GM19328 (cell line): ENCODE measurements at regions not wholly inside any gene's neighbourhood (a gene's known extent, or its start where the extent isn't known, plus 50 kb on each side); places are given as distances from the start of the nearest gene placed in this dataset.

ENCODE experiments used
- ATAC-seq: cut with Tn5 transposase; IDR thresholded peaks from one replicate; pipeline ENCODE4 v1.9.1; 2021; ENCODE audit warnings: mild to moderate bottlenecking, moderate library complexity; ENCODE audit not compliant: unreplicated experiment

DNA sequence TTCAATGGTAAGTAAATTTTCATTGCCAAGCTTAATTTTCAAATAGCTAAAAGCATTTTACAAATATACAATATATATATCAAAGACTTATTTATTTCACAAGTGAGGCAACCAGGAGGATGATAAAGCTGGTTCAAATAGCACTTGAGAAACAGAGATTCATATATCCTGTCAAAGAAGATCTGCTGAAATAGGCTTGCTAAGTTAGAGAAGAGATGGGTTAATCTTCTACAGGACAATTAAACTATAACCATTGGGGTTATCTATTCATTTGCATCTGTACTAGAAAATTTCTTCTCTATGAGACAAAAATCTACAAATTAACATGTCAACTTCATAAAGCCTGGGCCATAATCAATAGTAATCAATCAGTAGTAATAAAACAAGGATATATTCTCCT lies 637.7 kb upstream of the UBE2E2 start:
- no peak for ATAC-seq

- no peak for ATAC-seq
Measured at GRCh38 chr3:22568285-22568684, 634.8 kb upstream of the UBE2E2 start.

DNA sequence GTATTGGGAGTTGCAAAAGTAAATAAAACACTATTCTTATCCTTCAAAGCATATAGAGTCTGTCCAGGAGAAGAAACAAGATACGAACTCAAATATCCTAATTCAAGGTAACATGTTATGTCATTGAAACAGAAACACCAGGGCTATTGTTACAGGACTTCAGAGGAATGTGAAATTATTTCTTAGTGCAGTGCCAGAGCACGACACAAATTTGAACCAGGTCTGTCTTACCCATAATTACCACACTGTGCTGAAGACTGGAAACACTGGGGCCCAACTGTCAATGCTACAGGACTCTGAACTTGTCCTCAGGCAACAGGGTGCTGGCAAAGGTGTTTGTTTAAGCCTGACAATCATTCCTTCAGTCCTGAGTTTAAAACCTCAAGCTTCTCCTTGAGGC lies 633.6 kb upstream of the UBE2E2 start:
- no peak for ATAC-seq

GRCh38 chr3:22581007-22581406 lies 622.1 kb upstream of the UBE2E2 start:
- no peak for ATAC-seq

DNA sequence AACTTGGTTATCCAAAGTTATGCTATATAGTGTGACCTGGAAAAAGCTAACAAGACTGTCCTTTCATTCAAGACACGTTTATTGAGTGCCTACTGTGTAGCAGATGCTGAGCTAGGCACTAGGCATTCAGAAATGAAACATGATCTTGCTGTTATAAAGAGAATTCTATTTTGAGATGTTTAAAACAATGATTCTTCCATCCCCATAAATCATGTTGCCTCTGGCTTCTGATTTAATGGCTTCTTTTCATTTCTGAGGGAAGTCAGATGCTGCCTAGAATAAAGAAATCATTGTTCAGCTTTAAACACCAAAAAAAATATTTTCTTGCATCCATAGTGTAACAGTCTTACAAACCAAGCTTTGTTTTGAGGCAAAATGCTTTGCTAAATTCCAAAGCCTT lies 620.9 kb upstream of the UBE2E2 start:
- no peak for ATAC-seq

- ATAC-seq = no peak
Measured at GRCh38 chr3:22585504-22585903, 617.6 kb upstream of the UBE2E2 start.

DNA sequence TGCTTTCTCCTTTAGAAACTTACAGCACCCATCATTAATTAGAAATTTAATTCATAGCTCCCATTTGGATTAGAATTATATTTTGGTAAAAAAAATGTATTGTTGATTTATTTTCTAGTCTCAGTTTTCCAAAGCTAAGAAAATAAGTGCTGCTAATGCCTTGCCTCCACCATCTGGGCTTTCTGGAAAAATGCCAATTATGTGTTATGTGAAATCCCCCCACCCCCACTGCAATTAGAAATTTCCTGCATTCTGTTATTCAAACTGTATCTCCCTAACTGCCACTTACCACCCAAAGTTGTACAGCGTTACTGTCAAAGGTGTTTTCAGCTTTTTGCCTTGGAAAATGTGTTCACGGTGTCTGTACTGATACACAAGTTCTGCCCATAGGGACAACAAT lies 617.2 kb upstream of the UBE2E2 start:
- ATAC-seq = no peak

- no peak for ATAC-seq
Measured at GRCh38 chr3:22587446-22587845, 615.7 kb upstream of the UBE2E2 start.

- no peak for ATAC-seq
Measured at GRCh38 chr3:22593638-22594037, 609.5 kb upstream of the UBE2E2 start.

DNA sequence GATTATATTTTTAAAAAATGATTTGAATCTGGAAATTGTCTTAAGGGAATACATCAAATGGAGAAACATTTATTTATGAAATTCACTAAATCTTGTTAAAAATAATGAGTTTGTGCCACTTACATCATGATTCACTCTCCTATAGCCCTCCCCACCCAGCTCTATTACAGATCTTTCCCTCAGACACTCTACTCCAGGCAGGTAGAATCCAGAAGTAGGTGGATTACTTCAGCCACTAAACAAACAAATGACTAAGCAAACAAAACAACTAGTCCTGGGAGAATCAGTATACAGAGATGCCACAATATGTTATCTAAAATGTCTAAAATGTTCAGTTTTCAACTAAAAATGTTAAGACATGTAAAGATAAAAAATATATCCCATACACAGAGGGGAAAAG lies 608.1 kb upstream of the UBE2E2 start:
- no peak for ATAC-seq

- ATAC-seq = no peak
Measured at GRCh38 chr3:22606461-22606860, 596.7 kb upstream of the UBE2E2 start.

- ATAC-seq = no peak
Measured at GRCh38 chr3:22606938-22607337, 596.2 kb upstream of the UBE2E2 start.

DNA sequence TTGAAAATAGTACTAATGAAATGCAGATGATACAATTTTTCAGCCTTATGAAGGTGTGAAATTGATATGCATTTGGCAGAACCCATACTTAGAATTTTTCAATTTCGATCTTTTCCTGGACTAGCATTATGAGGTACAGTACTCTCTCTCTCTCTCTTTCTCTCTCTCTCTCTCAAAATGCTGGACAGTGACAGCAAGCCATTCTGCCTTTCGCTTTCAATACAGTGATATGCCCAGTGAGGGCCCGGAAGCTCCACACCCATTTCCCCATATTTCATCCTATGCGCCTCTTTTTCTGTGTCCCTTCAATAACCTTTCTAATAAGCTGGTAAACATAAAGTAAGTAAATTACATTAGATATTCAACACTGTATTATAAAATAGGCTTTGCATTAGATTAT lies 595.0 kb upstream of the UBE2E2 start:
- ATAC-seq = no peak

- ATAC-seq = no peak
Measured at GRCh38 chr3:22608721-22609120, 594.4 kb upstream of the UBE2E2 start.

DNA sequence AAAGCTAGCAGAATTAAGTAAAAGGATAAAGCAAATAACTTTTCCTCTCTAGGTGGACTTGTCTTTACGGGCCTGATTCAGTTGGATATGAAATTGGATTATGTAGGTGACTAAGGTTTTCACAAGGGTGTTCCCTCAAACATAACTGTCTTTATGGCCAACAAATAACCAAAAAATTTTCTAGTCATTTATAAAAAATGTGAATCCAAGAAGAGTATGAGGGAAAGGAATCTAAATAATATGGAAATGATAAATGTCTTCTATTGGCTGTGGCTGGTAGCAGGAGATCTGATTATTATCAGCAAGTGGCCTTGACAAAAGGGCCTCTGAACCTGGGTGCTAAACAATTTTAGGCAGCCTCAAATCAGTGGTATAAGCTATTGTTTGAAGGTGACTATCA lies 594.0 kb upstream of the UBE2E2 start:
- no peak for ATAC-seq

- no peak for ATAC-seq
Measured at GRCh38 chr3:22612927-22613326, 590.2 kb upstream of the UBE2E2 start.

DNA sequence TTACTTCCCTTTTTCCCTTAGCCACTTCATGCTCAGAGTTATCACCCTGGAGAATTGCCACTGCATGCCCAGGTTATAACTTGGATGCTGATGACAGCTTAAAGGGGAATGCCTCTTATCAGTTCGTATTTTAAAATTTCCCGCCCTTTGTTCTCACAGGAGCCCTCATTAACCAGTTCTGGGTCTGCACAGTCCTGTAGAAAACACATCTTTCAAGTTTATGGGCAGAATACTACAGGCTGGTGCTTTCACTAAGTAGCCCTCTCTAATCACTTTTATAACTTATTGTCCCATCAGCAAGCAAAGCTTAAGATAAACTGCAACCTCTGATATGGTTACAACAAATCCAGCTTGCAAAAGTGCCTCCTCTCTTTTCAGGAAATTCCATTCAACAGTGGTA lies 587.3 kb upstream of the UBE2E2 start:
- no peak for ATAC-seq

DNA sequence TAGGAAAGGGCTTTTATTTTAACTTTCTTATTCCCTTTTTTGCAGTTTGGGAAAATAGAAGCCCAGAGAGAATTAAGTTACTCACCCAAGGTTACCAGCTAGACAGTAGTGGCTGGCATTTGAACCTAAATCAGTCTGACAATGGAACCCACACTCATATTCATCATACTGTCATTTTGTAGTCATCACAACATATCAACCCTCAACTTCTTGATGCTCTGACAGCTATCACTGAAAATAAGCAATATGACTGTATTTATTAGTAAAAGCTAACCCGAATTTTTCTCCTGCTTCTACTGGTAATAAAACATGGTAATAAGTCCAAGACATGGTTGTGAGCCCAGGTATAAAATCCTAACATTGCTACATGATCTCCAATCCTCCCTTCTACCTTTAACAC lies 585.8 kb upstream of the UBE2E2 start:
- no peak for ATAC-seq

- no peak for ATAC-seq
Measured at GRCh38 chr3:22620498-22620897, 582.6 kb upstream of the UBE2E2 start.

GRCh38 chr3:22621205-22621809 lies 581.8 kb upstream of the UBE2E2 start:
- no peak for ATAC-seq

- ATAC-seq = no peak
Measured at GRCh38 chr3:22627993-22628499, 575.1 kb upstream of the UBE2E2 start.

GRCh38 chr3:22632536-22632935 lies 570.6 kb upstream of the UBE2E2 start:
- no peak for ATAC-seq

GRCh38 chr3:22634433-22634832 lies 568.7 kb upstream of the UBE2E2 start:
- ATAC-seq = no peak
